Keratinocyte (primary cell): ENCODE measurements at regions not wholly inside any gene's neighbourhood (a gene's known extent, or its start where the extent isn't known, plus 50 kb on each side); places are given as distances from the start of the nearest gene placed in this dataset.

Experiments used
- DNase-seq: peaks from one replicate; pipeline ENCODE4 v3.0.0-alpha.2; 2011; ENCODE audit warnings: low read depth, missing footprints, low spot score
- FAIRE-seq: peaks from 2 replicates; lab custom pipeline; 2011; peaks lifted over from hg19 to GRCh38; lab: Jason Lieb, UNC
- H2AFZ ChIP-seq: 2 replicates; pipeline ENCODE4 v1.6.0; 2012; ENCODE audit warnings: low read length, control low read depth, inconsistent platforms; ENCODE audit not compliant: control insufficient read depth
- H3K27ac ChIP-seq: 2 replicates; pipeline ENCODE4 v1.5.1; 2011; ENCODE audit warnings: low read length; ENCODE audit not compliant: control insufficient read depth, insufficient read depth
- H3K27me3 ChIP-seq: 3 replicates; pipeline ENCODE4 v1.6.0; 2011; ENCODE audit warnings: low read length; ENCODE audit not compliant: control insufficient read depth, insufficient read depth; ENCODE audit errors: extremely low read depth
- H3K36me3 ChIP-seq, 2 experiments: 2 replicates in 1 of 2; 3 replicates in 1 of 2; pipeline ENCODE4 v1.5.1; 2011; ENCODE audit warnings: low read length in 2 of 2, mild to moderate bottlenecking in 1 of 2; ENCODE audit not compliant: control insufficient read depth in 2 of 2, insufficient read depth in 2 of 2; ENCODE audit errors: extremely low read depth in 1 of 2
- H3K4me1 ChIP-seq: 3 replicates; pipeline ENCODE4 v1.5.1; 2011; ENCODE audit warnings: low read length; ENCODE audit not compliant: control insufficient read depth, insufficient read depth; ENCODE audit errors: extremely low read depth
- H3K4me2 ChIP-seq: 3 replicates; pipeline ENCODE4 v1.6.0; 2011; ENCODE audit warnings: low read depth, low read length; ENCODE audit not compliant: control insufficient read depth, insufficient read depth; ENCODE audit errors: extremely low read depth
- H3K4me3 ChIP-seq, 3 experiments: fragments of 200-600 bp in 1 of 3; sonication (generic) in 1 of 3; 2 replicates in 2 of 3; 3 replicates in 1 of 3; pipeline ENCODE4 v1.5.1; 2011 to 2016; ENCODE audit warnings: low read length in 3 of 3, mild to moderate bottlenecking in 3 of 3, control low read depth in 2 of 3, inconsistent platforms in 1 of 3, low read depth in 1 of 3, mixed read lengths in 1 of 3, mixed run types in 1 of 3, moderate library complexity in 1 of 3; ENCODE audit not compliant: control insufficient read depth in 2 of 3, insufficient read depth in 2 of 3; ENCODE audit errors: extremely low read depth in 1 of 3
- H3K79me2 ChIP-seq: 2 replicates; pipeline ENCODE4 v1.6.0; 2012; ENCODE audit warnings: low read length; ENCODE audit not compliant: control insufficient read depth, insufficient read depth
- H3K9ac ChIP-seq: 3 replicates; pipeline ENCODE4 v1.6.0; 2011; ENCODE audit warnings: low read length; ENCODE audit not compliant: control insufficient read depth, insufficient read depth; ENCODE audit errors: extremely low read depth
- H3K9me1 ChIP-seq: 3 replicates; pipeline ENCODE4 v1.6.0; 2011; ENCODE audit warnings: low read length; ENCODE audit not compliant: control insufficient read depth, insufficient read depth; ENCODE audit errors: extremely low read depth
- H3K9me3 ChIP-seq: 2 replicates; pipeline ENCODE4 v1.5.1; 2012; ENCODE audit warnings: low read depth, low read length; ENCODE audit not compliant: control insufficient read depth
- H4K20me1 ChIP-seq: 3 replicates; pipeline ENCODE4 v1.6.0; 2011; ENCODE audit warnings: low read length; ENCODE audit not compliant: control insufficient read depth, insufficient read depth; ENCODE audit errors: extremely low read depth
- CTCF ChIP-seq, 3 experiments: IDR thresholded peaks in 1 of 3; conservative IDR thresholded peaks in 1 of 3; optimal IDR thresholded peaks in 1 of 3; 2 replicates in 2 of 3; 3 replicates in 1 of 3; pipeline versions ENCODE3 to v1.5.1; 2011; ENCODE audit warnings: low read length in 3 of 3, mild to moderate bottlenecking in 3 of 3, moderate library complexity in 2 of 3, control low read depth in 1 of 3, inconsistent platforms in 1 of 3; ENCODE audit not compliant: insufficient read depth in 2 of 3; ENCODE audit errors: extremely low read depth in 1 of 3
- EZH2 ChIP-seq: IDR thresholded peaks from one replicate; pipeline ENCODE4 v1.6.1; 2012; ENCODE audit warnings: inconsistent platforms, mild to moderate bottlenecking, low read length, moderate library complexity
- dilution Hi-C: fragments of 300-500 bp; cut with MboI; formaldehyde crosslinking; loops from one replicate; pipeline ENCODE4 v1.7.0; 2020; ENCODE audit warnings: low sequenced_read_pairs; ENCODE audit not compliant: extremely low pct_ligation_motif_present

GRCh38 chrX:125436855-125437254, 117.2 kb downstream of the TEX13C start:
- H3K36me3 ChIP-seq, result no peaks in the 10 kb centered on the region
- FAIRE-seq, result no peak
- H3K9me3 ChIP-seq, result no peaks in the 10 kb centered on the region
- no peak overlapping the region for H2AFZ ChIP-seq
- H3K4me3 ChIP-seq, result no peak overlapping the region
- H3K9ac ChIP-seq, result no peak overlapping the region
- no peaks in the 10 kb centered on the region for H3K9me1 ChIP-seq
- TF ChIP-seq CTCF (optimal IDR thresholded peaks at IDR 0.05 in 1 of 3, IDR thresholded peaks at IDR 0.05 in 1 of 3, conservative IDR thresholded peaks at IDR 0.05 in 1 of 3; ENCODE audit: extremely low read depth in 1 of 3, insufficient read depth in 2 of 3, low read length in 3 of 3), result peak in 2 of 3 experiments; percentile 15 to 41
- TF ChIP-seq EZH2, result no peak
- no peak overlapping the region for H3K27ac ChIP-seq
- no peaks in the 10 kb centered on the region for H3K79me2 ChIP-seq
- no peaks in the 10 kb centered on the region for H4K20me1 ChIP-seq
- H3K4me1 ChIP-seq, result no peaks in the 10 kb centered on the region
- no peaks in the 10 kb centered on the region for H3K27me3 ChIP-seq
- no peak overlapping the region for H3K4me2 ChIP-seq
- DNase-seq, result no peak
- dilution Hi-C loops, result no loop called here

DNA sequence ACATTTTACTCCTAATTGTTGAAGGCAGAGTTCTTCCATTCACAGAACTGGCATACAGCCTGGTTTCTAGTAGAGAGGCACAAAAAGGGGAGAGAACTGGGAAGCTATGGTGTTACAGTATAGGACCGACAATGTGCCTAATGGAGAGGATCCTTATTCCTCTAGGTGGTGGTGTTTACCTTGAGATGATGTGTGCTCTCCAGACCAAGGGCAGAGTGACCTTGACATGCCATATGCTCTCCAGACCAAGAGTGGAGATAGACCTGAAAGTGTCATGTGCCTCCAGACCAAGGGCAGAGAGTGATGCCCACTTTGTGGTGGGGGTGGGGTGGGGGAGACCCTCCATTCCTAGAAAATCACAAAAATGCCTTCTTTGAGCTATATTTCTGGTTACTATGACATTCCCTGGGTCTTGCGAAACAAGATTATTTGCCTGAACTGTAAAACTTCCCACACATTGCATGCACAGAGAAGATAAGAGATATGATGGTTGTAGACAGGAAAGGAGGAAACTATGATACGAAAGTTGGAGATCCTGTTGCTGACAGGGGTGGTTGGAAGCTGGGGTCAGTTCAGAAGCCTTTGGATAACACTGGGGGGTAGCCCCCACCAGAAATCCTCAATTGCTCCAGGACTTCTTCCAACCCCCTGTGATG, 119.7 kb downstream of the TEX13C start:
- no peak overlapping the region for H3K27ac ChIP-seq
- H3K9ac ChIP-seq, result no peak overlapping the region
- DNase-seq (no peak), FAIRE-seq (no peak)
- H3K27me3 ChIP-seq, result no peaks in the 10 kb centered on the region
- dilution Hi-C loops, result no loop called here
- no peak overlapping the region for H2AFZ ChIP-seq
- no peaks in the 10 kb centered on the region for H3K79me2 ChIP-seq
- H3K9me1 ChIP-seq, result no peaks in the 10 kb centered on the region
- no peaks in the 10 kb centered on the region for H3K4me1 ChIP-seq
- H3K36me3 ChIP-seq, result no peaks in the 10 kb centered on the region
- no peaks in the 10 kb centered on the region for H4K20me1 ChIP-seq
- H3K9me3 ChIP-seq, result no peaks in the 10 kb centered on the region
- no peak overlapping the region for H3K4me3 ChIP-seq
- no peak overlapping the region for H3K4me2 ChIP-seq
- TF ChIP-seq CTCF (optimal IDR thresholded peaks at IDR 0.05 in 1 of 3, IDR thresholded peaks at IDR 0.05 in 1 of 3, conservative IDR thresholded peaks at IDR 0.05 in 1 of 3; ENCODE audit: extremely low read depth in 1 of 3, insufficient read depth in 2 of 3, low read length in 3 of 3) (peak in 1 of 3 experiments; percentile 26), EZH2 (no peak)
